HFF-Myc (cell line): ENCODE measurements at regions not wholly inside any gene's neighbourhood (a gene's known extent, or its start where the extent isn't known, plus 50 kb on each side); places are given as distances from the start of the nearest gene placed in this dataset.
"Not testable (repeated sequence)": the region's sequence is repeated elsewhere in the genome, so short reads cannot be mapped to it uniquely, and the experiment has no call there.

Experiments
- DNase-seq: peaks from one replicate; pipeline ENCODE4 v3.0.0-alpha.2; 2011; ENCODE audit warnings: low read depth; ENCODE audit errors: extremely low read depth
- H3K4me3 ChIP-seq: replicated peaks from 2 replicates; pipeline ENCODE4 v1.5.1; 2011; ENCODE audit warnings: low read depth, mild to moderate bottlenecking, control low read depth, low read length
- TF ChIP-seq, protein P1 (sequence below): IDR thresholded peaks from 2 replicates; pipeline ENCODE4 v1.5.1; 2012; ENCODE audit warnings: mild to moderate bottlenecking, low read depth, low read length, control low read depth; ENCODE audit errors: missing control alignments

DNA sequence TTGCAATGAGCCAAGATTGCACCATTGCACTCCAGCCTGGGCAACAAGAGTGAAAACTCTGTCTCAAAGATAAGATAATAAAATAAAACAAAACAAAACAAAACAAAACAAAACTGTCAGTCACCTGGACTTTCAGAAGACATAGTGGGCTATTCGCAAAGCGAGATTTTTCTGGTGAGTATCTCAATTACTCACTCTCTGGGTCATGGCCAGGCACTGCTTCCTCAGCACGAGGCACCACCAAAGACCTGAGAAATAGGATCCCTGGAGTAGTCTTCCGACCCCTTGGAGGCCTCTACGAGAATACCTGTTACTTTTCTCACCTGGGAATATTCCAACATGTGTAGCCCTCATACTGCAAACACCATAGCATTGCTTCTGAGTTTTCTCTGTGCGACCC, 201.7 kb upstream of the ZNF618 start:
- TF ChIP-seq, protein P1, sequence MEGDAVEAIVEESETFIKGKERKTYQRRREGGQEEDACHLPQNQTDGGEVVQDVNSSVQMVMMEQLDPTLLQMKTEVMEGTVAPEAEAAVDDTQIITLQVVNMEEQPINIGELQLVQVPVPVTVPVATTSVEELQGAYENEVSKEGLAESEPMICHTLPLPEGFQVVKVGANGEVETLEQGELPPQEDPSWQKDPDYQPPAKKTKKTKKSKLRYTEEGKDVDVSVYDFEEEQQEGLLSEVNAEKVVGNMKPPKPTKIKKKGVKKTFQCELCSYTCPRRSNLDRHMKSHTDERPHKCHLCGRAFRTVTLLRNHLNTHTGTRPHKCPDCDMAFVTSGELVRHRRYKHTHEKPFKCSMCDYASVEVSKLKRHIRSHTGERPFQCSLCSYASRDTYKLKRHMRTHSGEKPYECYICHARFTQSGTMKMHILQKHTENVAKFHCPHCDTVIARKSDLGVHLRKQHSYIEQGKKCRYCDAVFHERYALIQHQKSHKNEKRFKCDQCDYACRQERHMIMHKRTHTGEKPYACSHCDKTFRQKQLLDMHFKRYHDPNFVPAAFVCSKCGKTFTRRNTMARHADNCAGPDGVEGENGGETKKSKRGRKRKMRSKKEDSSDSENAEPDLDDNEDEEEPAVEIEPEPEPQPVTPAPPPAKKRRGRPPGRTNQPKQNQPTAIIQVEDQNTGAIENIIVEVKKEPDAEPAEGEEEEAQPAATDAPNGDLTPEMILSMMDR, result no peak
- DNase-seq, result peak; percentile 36

DNA sequence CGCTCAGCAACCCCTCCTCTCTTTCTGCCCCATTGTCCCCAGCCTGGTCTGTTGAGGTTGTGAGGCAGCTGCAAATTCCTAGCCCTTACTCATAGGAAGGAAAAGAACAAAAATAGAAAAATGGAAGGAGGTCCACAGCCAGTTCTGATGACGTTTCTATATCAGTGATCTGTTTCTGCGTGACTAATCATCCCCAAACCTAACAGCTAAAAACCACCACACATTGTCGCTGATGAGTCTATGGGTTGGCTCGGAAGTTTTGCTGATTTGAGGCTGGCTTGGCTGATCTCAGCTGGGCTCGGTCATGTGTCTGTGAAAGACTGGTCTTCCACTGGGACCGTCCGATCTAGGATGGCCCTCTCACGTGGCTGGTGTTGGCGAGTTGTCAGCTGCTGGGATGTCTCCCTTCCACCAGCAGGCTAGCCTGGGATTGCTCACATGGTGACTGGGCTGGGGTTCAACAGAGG, 200.6 kb upstream of the ZNF618 start:
- TF ChIP-seq, protein P1, result no peak
- DNase-seq, result peak; percentile 95
- H3K4me3 ChIP-seq, result no peak overlapping the region

More for the DNA sequence above, 201.7 kb upstream of the ZNF618 start:
- no peak overlapping the region for H3K4me3 ChIP-seq

DNA sequence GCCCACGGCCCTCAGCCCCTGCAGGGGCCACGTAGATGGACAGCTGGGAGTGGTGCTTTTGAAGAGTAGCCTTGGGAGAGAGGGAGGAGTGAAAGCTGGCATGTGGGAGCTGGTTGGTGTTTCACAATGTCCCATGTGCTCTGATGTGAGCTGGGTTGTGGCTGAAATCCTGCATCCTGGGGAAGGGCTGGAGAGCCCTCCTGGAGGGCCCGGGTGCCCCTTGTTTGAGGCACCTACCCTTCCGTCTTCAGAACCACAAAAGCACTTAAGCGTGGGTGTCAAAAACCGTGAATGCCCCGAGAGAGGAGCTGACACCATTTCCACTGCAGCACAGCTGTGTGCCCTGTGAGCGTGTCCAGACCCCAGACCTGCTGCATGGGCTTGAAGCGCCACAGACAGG, 199.1 kb upstream of the ZNF618 start:
- DNase-seq, result no peak
- no peak overlapping the region for H3K4me3 ChIP-seq
- TF ChIP-seq, protein P1, result no peak

DNA sequence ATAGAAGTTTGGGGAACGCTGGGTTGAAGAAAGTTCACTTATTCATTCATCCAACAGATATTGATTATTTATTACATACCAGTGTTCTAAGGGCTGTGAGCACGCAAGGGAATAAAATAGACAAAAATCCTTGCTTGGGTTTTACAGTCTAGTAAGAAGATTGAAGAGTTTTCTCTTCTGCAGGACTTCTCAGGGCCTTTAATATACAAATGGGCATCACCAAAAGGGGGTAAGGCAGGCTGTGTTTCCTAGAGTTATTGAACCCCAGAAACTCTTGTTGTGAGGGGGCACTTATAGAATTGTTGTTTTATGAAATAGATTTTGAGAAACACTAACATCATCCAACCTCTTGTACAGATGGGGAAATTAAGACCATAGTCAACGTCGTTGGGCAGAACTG, 198.5 kb upstream of the ZNF618 start:
- H3K4me3 ChIP-seq, result no peak overlapping the region
- TF ChIP-seq, protein P1, result no peak
- no peak for DNase-seq

DNA sequence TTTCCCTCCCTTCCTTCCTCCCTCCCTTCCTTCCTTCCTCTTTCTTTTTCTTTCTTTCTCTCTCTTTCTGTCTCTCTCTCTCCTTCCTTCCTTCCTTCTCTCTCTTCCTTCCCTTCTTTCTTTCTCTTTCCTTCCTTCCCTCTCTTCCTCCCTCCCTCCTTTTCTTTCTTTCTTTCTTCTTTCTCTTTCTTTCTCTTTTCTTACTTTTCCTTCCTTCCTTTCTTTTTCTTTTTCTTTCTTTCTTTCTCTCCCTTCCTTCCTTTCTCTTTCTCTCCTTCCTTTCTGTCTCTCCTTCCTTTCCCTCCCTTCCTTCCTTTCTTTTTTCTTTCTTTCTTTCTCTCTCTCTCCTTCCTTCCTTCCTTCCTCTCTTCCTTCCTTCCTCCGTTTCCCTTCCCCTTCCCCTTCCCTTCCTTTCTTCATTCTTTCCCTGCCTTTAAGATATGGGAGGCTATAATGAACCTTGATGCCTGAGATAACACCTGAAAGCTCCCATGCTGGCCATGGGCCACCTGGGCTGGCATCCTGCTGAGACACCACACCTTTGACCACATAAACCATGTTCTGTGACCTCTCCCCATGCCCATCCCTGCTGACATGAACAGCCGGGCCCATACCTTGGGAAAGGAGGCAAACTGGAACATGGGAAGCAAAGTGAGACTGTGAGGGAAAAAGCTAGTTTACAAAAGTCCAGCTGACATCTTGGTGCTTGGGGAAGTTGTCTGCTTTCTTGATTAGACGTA, 197.8 kb upstream of the ZNF618 start:
- no peak overlapping the region for H3K4me3 ChIP-seq
- TF ChIP-seq, protein P1, result no peak
- DNase-seq, result no peak

DNA sequence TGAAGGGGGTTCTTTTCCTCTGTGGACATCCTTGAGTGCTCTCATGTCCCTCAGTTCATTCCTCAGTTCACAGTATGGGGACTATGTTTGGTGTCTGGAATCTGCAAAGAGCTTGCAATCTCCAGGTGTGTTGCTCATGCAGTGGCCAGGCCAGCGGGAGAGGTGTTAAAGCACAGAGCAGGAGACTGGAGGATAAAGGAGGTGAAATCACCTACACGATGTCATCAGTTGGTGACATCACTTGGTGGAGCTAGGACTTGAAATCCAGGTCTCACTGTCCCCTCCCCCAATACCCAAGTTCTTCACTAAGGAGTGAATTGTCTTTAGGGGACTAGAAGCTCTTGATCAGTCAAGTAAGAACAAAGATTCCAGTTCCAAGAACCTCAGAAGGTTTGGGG, 197.3 kb upstream of the ZNF618 start:
- TF ChIP-seq, protein P1, result no peak
- H3K4me3 ChIP-seq, result no peak overlapping the region
- no peak for DNase-seq

DNA sequence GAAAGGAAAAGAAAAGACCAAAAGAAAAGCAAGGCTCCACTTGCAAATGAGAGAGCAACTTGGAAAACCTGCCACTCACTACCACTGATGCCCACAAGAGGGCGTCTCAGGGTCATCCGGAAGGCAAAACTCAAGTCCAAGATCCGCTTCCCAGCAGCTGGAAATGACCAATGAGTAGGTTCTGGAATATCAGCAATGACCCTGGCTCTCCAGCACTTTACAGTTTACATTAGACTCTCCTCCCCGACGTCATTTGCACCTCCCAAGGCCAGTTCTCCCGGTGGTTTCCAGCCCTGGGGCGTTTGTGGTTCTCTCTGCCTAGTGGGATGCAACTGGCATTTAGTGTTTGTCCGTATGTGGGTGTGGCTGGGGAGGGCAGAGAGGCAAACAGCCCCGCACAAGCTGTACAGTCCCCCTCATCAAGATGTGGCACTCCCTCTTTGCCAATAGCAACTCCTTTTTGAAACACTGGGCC, 193.8 kb upstream of the ZNF618 start:
- peak; percentile 78 for DNase-seq
- no peak overlapping the region for H3K4me3 ChIP-seq
- TF ChIP-seq, protein P1, result peak; percentile 95

DNA sequence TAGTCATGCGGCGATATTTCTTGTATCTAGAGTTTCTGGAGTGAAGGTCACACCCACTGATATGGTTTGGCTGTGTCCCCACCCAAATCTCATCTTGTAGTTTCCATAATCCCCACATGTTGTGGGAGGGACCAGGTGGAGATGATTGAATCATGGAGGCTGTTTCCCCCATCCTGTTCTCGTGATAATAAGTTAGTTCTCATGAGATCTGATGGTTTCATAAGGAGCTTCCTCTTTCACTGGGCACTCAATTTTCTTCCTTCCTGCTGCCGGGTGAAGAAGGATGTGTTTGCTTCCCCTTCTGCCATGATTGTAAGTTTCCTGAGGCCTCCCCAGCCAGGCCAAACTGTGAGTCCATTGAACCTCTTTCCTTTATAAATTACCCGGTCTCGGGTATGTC, 190.5 kb upstream of the ZNF618 start:
- DNase-seq, H3K4me3 ChIP-seq: not testable (repeated sequence)
